Lower lobe of right lung (tissue), 2 donors: ENCODE measurements at regions not wholly inside any gene's neighbourhood (a gene's known extent, or its start where the extent isn't known, plus 50 kb on each side); places are given as distances from the start of the nearest gene placed in this dataset.

ENCODE experiments used
- ATAC-seq, 2 donors: fragments of 200-7000 bp; cut with Tn5 transposase; one replicate each; pipeline ENCODE4 v1.9.1; 2020 to 2022; ENCODE audit warnings: mild to moderate bottlenecking in 2 of 2, moderate library complexity in 2 of 2
- DNase-seq: peaks from one replicate; pipeline ENCODE4 v3.0.0-alpha.2; 2020
- H3K27ac ChIP-seq: fragments of 200-600 bp; one replicate; pipeline ENCODE4 v1.8.0; 2022
- H3K27me3 ChIP-seq: fragments of 200-600 bp; one replicate; pipeline ENCODE4 v1.8.0; 2022; ENCODE audit warnings: low read depth
- H3K36me3 ChIP-seq: fragments of 200-600 bp; one replicate; pipeline ENCODE4 v1.8.0; 2022; ENCODE audit warnings: mild to moderate bottlenecking
- H3K4me1 ChIP-seq: fragments of 200-600 bp; one replicate; pipeline ENCODE4 v1.8.0; 2022
- H3K4me3 ChIP-seq: fragments of 200-600 bp; one replicate; pipeline ENCODE4 v1.8.0; 2022; ENCODE audit warnings: mild to moderate bottlenecking
- H3K9me3 ChIP-seq: fragments of 200-600 bp; one replicate; pipeline ENCODE4 v1.8.0; 2022
- intact Hi-C: fragments of 100-400 bp; cut with DNase I; formaldehyde crosslinking; loops from one replicate; pipeline ENCODE4 v1.11.0; 2022
- TF ChIP-seq, protein P1 (sequence below): fragments of 200-600 bp; IDR thresholded peaks from one replicate; pipeline ENCODE4 v1.8.0; 2022; ENCODE audit warnings: antibody characterized with exemption, mild to moderate bottlenecking
- donor health status: DM: no; HTN: yes; CAD: no; lungs with severe emphysema.

DNA sequence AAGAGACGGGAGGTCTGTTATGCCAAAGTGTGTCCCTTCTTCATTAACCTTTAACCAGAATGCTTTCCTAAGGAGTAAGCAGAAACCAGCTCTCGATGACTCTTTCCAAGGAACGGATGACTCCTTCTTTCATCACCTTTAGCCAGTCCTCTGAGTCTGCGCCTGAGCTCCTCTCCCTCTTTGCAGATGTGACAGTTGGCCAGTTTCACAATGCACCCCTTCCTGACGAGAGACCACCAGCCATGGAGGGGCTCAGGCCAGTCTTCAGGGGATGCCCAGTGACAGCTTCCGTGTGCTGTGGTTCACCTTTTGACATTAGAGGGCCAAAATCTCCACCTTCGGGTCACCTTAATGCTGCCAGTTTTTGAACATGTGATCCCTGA lies 826.1 kb downstream of the TBC1D22A start:
- intact Hi-C loops = no loop called here
- TF ChIP-seq, protein P1, sequence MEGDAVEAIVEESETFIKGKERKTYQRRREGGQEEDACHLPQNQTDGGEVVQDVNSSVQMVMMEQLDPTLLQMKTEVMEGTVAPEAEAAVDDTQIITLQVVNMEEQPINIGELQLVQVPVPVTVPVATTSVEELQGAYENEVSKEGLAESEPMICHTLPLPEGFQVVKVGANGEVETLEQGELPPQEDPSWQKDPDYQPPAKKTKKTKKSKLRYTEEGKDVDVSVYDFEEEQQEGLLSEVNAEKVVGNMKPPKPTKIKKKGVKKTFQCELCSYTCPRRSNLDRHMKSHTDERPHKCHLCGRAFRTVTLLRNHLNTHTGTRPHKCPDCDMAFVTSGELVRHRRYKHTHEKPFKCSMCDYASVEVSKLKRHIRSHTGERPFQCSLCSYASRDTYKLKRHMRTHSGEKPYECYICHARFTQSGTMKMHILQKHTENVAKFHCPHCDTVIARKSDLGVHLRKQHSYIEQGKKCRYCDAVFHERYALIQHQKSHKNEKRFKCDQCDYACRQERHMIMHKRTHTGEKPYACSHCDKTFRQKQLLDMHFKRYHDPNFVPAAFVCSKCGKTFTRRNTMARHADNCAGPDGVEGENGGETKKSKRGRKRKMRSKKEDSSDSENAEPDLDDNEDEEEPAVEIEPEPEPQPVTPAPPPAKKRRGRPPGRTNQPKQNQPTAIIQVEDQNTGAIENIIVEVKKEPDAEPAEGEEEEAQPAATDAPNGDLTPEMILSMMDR = no peak
- no peak for DNase-seq

DNA sequence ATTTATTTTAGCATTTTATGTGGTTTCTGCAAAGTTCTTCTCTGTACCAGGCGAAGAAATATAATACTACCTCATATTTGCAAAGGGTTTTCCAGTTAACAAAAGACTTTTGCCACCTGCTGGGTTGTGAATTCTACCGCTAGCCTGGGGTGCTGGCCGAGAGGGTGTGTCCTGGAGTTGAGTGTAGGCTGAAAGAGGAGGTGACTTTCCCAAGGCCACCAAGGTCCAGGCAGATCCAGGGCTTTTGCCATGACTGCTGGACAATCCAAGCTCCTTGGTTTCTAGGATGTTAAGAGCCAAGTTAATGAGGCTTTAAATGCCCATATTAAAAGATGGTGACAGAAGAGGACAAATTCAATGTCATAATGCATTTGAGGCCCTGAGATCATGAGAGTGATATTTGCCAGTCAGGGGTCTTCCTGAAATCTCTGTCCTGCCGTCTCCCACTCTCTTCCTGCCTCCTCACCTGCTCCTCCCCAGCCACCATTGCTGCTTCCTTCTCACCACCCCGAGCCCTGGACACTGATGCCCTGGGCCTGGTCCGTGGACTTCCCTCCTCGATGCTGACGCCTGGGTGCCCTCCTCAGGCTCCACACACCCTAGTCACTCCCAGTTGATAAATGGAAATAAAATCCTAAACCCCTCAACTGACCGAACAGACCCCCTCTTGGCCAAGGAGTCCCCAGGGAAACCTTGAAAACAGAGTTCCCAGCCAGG lies 825.6 kb downstream of the TBC1D22A start:
- Histone ChIP-seq H3K27ac (no peak overlapping the region), H3K4me1 (no peaks in the 10 kb centered on the region), H3K27me3 (peaks cover 4% of the 10 kb centered on the region), H3K36me3 (no peaks in the 10 kb centered on the region), H3K9me3 (peaks cover 13% of the 10 kb centered on the region), H3K4me3 (no peak overlapping the region)
- TF ChIP-seq, protein P1 = no peak
- no peak for ATAC-seq
- no peak for DNase-seq
- intact Hi-C loops = no loop called here

More for the DNA sequence above, 826.1 kb downstream of the TBC1D22A start:
- Histone ChIP-seq H3K9me3 (peaks cover 8% of the 10 kb centered on the region), H3K27me3 (peaks cover 4% of the 10 kb centered on the region), H3K27ac (no peak overlapping the region), H3K36me3 (no peaks in the 10 kb centered on the region), H3K4me1 (no peaks in the 10 kb centered on the region), H3K4me3 (no peak overlapping the region)
- no peak for ATAC-seq

DNA sequence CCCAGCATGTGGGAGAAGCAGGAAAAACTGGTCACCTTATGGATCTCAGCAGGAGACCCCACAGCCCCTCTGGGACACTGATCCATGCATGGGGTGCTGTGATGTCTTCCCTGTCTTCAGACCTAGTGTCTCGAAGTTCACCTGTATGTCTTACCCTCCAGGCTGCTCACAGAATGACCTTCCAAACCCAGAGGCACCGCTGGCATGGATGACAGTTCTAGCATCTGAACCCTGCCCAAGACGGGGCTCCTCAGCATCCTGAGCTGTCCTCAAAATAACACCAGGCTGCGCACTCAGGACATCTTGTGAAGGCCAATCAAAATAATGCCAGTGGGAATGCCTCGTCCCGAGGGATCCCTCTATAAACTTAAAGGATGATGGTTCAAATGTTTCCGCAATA lies 824.9 kb downstream of the TBC1D22A start:
- Histone ChIP-seq H3K9me3 (peaks cover 13% of the 10 kb centered on the region), H3K36me3 (no peaks in the 10 kb centered on the region), H3K4me1 (no peaks in the 10 kb centered on the region), H3K4me3 (no peak overlapping the region), H3K27me3 (peaks cover 4% of the 10 kb centered on the region), H3K27ac (no peak overlapping the region)
- intact Hi-C loops = no loop called here
- TF ChIP-seq, protein P1 = no peak
- DNase-seq = no peak
- ATAC-seq = no peak

DNA sequence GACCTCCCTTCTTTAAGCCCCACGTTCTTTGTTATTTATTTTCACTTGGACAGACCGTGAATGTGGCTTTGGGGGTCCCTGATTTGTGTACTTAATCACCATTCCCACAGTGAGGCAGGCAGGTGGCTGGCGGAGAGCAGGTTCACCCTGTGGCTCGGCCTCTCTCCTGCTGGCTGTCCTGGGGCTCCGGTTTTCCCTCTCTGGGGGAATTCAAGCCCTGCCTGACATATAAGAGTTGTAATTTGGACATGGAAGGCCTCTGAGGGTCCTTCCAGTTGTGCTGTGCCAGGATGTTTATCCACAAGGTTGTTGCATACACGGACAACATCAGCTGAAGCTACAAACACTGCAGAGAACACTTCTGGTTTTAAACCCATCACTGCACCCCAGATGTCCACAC lies 824.5 kb downstream of the TBC1D22A start:
- Histone ChIP-seq H3K27ac (no peak overlapping the region), H3K9me3 (peaks cover 13% of the 10 kb centered on the region), H3K4me1 (no peaks in the 10 kb centered on the region), H3K27me3 (peaks cover 4% of the 10 kb centered on the region), H3K36me3 (no peaks in the 10 kb centered on the region), H3K4me3 (no peak overlapping the region)
- DNase-seq (no peak), ATAC-seq (no peak)
- TF ChIP-seq, protein P1 = no peak
- intact Hi-C loops = no loop called here

DNA sequence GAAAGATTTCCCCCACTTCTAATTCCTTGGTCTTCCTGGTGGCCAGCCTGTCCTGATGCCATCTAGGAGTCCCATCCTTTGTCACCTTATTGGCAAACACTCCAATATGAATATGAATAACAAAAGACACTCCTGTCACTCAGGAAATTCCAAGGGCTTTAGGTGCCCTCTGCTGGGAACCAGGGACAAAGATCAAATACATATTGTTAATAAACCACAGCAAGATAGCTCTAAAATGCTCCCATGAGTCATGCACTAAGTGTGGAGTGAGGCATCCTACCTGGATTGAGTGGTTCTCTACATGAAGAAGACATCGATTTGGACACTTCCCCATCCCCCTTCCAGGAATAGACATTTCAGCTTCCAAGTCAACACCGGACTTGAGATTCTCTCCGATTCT lies 823.6 kb downstream of the TBC1D22A start:
- no peak for DNase-seq
- TF ChIP-seq, protein P1 = no peak
- H3K4me1 ChIP-seq = no peaks in the 10 kb centered on the region
- no peak overlapping the region for H3K27ac ChIP-seq
- H3K36me3 ChIP-seq = no peaks in the 10 kb centered on the region
- no peak for ATAC-seq
- intact Hi-C loops = no loop called here
- no peak overlapping the region for H3K4me3 ChIP-seq
- H3K27me3 ChIP-seq = peaks cover 2% of the 10 kb centered on the region
- peaks cover 13% of the 10 kb centered on the region for H3K9me3 ChIP-seq
